ENCODE measurements at regions not wholly inside any gene's neighbourhood (a gene's known extent, or its start where the extent isn't known, plus 50 kb on each side); places are given as distances from the start of the nearest gene placed in this dataset.

GRCh38 chr2:175536059-175536458 is 354.5 kb upstream of the ATP5MC3 start:
- TF ChIP-seq ZBTB33 (IDR thresholded peaks at IDR 0.05): no peak
- no peak for TF ChIP-seq HNF4G (IDR thresholded peaks at IDR 0.05)
- TF ChIP-seq GABPA (IDR thresholded peaks at IDR 0.05 in 1 of 2, conservative IDR thresholded peaks at IDR 0.05 in 1 of 2): no peak
- TF ChIP-seq FOXA2 (IDR thresholded peaks at IDR 0.05): no peak
- TF ChIP-seq YY1 (IDR thresholded peaks at IDR 0.05): no peak
- no peak for TF ChIP-seq EGR1 (IDR thresholded peaks at IDR 0.05; ENCODE audit: low read depth in 2 of 2)
- TF ChIP-seq RXRA (IDR thresholded peaks at IDR 0.05): no peak
- TF ChIP-seq FOXA1 (IDR thresholded peaks at IDR 0.05): no peak
- no peak for TF ChIP-seq REST (IDR thresholded peaks at IDR 0.05)
- TF ChIP-seq CTCF (IDR thresholded peaks at IDR 0.05; ENCODE audit: low read depth, low read length, missing input control): no peak
- TF ChIP-seq, protein P1, sequence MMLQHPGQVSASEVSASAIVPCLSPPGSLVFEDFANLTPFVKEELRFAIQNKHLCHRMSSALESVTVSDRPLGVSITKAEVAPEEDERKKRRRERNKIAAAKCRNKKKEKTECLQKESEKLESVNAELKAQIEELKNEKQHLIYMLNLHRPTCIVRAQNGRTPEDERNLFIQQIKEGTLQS (IDR thresholded peaks at IDR 0.05): no peak
- TF ChIP-seq TAF1 (conservative IDR thresholded peaks at IDR 0.05): no peak
- TF ChIP-seq, protein P2, sequence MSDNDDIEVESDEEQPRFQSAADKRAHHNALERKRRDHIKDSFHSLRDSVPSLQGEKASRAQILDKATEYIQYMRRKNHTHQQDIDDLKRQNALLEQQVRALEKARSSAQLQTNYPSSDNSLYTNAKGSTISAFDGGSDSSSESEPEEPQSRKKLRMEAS (IDR thresholded peaks at IDR 0.05): no peak
- no peak for TF ChIP-seq JUND (IDR thresholded peaks at IDR 0.05)
- no peak for TF ChIP-seq SP1 (IDR thresholded peaks at IDR 0.05)
- no peak for TF ChIP-seq HNF4A (conservative IDR thresholded peaks at IDR 0.05)
- TF ChIP-seq NR2F2 (IDR thresholded peaks at IDR 0.05): no peak
- TF ChIP-seq RAD21 (IDR thresholded peaks at IDR 0.05): no peak
- WGBS: 48% methylated on average over 1 of the region's 1 CpG
- Histone ChIP-seq H3K4me1 (ENCODE audit: control insufficient read depth in 4 of 4, insufficient read depth in 4 of 4, low read length in 3 of 4) (no peaks in the 10 kb centered on the region), H3K9ac (ENCODE audit: low read depth in 1 of 2, low read length in 2 of 2) (no peak overlapping the region), H3K36me3 (ENCODE audit: control insufficient read depth in 4 of 4, insufficient read depth in 3 of 4, low read depth in 1 of 4, low read length in 3 of 4) (no peaks in the 10 kb centered on the region), H3K4me3 (ENCODE audit: low read depth in 1 of 3, low read length in 3 of 3) (no peak overlapping the region), H3K9me3 (ENCODE audit: control insufficient read depth in 4 of 4, low read length in 3 of 4) (peaks cover 0 to 2% (median 0%) of the 10 kb centered on the region in 4 donors), H3K27me3 (ENCODE audit: control insufficient read depth in 4 of 4, insufficient read depth in 4 of 4, low read length in 3 of 4) (no peaks in the 10 kb centered on the region), H3K27ac (ENCODE audit: low read depth in 1 of 2, low read length in 2 of 2) (no peak overlapping the region)
- DNase-seq (ENCODE audit: low spot score): no peak
